Forelimb muscle (tissue), 1 donor: ENCODE measurements at regions not wholly inside any gene's neighbourhood (a gene's known extent, or its start where the extent isn't known, plus 50 kb on each side); places are given as distances from the start of the nearest gene placed in this dataset.

Source experiments
- DNase-seq: peaks from one replicate; pipeline ENCODE4 v3.0.0-alpha.2; 2013; ENCODE audit warnings: low read depth

DNA sequence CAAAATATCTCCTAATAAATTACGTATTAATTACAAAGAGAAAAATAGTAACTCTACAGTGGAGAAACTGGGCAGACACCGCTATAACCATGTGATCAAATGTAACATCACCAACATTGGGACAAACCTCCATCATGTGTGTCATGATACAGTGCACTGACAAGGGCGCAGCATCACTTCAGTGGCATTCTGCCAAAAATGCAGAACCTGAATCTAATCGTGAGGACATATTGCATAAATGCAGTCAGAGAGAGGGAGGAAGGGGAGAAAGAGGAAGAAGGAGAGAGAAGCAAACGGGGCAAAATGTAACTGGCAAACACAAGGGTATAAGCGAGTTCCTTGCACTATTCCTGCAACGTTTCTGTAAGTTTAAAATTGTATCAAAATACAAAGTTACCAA lies 74.2 kb upstream of the MARCHF10 start:
- DNase-seq: no peak

DNA sequence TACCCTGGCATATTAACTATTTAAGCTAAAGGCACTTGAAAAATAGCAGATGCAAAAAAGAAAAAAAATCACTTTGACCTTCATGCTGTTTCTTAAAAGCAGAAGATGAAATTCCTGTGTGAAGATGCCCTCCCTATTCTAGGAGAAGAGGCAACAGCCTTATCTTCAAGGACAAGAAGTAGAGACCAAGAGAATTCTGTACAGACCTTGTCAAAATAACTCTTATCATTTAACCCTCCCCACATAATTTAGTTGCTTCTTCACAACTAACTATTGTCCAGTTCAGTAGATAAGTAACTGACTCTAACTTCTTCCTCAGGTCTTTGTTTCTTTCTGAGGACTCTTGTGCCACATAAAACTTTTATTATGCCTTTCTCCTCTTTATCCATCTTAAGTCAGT lies 72.0 kb upstream of the MARCHF10 start:
- no peak for DNase-seq

DNA sequence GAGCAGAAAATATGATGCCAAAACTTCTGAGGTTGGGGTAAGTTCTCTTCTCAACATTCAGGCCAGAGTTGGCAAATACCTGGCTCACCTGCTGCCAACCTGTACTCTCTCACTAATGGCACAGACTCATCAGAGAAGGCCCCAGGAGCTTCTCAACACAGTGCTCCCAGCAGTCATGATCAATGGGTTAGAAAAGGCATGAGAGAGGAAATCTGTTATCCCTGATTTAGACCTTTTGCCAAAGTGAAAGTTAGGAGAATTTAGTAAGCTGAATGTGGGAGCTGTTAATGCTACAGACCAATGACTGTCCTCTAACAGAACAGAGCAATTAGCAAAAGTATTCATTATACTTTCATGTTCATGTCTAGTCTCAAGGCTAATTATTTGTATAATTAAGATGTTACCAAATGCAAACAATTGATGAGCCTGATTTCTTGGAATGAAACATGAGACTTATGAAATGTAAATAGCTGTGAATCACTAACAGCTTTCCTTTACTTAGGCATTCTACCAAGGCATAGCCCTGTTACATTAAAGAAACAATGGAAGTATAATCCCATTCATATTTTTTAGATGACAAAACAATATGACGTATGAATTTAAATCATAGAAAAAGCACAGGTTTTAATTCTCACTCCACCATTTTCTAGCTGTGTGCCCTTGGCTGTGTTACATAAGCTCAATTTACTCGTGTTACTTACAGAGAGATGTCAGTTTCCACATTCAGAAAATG lies 68.7 kb upstream of the MARCHF10 start:
- DNase-seq: no peak

DNA sequence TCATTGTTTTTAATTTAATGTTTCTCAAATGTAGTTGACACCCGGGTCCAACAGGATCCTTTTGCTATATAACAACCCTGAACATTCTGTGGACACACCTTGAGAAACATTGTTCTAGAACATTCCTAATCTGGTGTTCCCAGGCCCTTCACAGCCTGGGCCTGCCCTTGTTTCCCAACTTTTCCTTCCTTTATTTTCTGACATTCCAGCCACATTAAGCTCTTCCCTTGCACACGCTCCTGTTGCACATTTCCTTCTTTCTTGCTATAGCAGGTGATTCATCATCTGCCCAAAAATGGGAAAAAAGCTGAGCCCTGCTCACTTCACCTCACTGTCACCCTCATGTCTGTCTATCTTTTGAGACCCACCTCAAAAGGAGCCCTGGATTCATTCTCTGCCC lies 67.9 kb upstream of the MARCHF10 start:
- no peak for DNase-seq

DNA sequence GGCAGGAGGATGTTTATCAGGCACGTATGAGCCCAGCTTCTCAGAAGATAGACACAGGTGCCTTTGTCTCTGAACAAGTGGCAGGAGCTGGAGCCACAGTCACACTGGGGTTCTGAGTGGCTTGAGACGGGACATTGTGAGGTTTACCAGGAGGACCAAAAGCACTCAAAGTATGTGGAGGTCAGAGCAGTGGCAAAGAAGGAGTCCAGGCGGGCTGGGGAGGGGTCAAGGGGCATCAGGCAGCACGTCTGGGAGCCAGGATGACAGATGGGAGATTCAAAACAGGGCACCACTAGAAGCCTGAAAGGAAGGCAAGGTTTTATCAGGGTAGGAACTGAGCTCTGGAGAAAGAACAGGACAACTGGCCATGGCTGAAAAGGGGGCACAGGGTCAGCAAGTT lies 67.2 kb upstream of the MARCHF10 start:
- DNase-seq: no peak

DNA sequence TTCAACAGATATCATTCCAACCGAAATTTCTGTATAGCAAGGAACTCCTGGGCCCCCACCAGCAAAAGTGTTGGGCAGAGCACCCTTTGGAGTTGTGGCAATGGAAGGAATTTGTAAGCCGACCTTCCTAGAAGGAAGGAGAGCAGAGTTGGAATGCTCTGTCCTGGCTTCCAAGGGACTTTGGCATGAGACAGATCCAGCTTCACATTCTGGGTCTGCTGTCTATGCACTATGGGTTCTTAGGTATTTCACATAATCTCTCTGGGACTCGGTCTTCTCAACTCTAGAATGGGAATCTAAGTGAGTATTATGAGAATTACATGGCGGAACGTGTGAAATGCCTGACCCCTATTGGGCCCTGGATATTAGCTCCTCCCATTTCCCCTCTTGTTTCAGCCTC lies 63.2 kb upstream of the MARCHF10 start:
- DNase-seq: no peak

DNA sequence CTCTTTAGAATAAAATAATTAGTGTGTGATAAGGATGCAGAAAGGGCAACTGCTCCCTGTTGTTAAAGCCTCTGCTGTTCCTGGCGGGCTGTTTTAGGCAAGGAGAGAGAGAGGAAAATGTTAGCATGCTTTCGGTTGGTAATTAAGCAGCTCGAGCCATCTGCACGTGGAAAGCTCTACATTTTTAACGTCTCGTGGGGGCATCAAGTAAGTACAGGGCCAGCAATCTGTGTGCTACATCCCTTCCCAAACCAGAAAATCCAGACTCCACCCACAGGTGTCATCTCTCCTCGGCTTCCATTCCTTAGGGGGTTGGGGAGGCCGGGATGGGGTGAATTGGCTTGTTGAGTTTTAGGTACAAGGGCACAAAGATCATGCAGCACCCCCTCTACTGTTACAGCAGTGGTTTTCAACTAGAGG lies 62.4 kb upstream of the MARCHF10 start:
- no peak for DNase-seq

DNA sequence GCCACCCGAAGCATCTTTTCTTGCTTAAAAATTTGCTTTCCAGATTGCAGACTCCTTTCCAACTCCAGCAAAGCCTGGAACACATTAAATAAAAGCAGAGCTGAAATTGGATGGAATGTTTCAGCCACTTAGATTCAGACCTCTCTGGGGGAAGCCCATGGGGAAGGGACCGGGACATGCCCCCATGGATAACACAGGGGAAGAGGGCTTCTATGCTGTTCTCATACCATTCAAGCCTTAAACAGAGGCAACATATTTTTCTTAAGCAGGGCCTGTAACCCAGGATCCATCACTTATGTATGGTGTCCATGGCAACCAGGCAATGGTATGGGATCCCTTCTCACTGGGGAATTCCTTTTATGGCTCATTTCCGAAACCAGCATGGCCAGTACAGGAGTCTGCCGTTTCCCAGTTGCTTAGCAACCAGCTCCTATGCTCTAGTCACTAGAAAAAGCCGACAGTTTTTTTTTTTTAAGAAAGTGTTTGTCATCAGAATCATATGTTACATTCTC lies 62.0 kb upstream of the MARCHF10 start:
- no peak for DNase-seq

DNA sequence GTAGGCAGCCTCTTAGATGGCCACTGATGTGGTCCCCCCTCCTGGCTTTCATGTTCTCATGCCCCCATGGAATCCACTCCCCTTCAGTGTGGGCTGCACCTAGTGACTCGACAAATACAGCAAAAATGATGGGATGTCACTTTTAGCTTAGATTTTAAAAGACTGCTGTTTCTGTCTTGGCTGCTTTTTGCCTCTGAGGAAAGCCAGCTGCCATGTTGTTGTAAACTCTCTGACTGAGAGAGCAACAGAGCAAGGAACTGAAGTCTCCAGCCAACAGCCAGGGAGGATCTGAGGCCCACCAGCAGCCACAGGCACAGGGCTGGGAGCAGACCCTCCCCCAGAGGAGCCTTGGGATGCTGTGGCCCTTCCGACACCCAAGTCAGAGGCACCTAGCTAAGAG lies 60.6 kb upstream of the MARCHF10 start:
- no peak for DNase-seq

DNA sequence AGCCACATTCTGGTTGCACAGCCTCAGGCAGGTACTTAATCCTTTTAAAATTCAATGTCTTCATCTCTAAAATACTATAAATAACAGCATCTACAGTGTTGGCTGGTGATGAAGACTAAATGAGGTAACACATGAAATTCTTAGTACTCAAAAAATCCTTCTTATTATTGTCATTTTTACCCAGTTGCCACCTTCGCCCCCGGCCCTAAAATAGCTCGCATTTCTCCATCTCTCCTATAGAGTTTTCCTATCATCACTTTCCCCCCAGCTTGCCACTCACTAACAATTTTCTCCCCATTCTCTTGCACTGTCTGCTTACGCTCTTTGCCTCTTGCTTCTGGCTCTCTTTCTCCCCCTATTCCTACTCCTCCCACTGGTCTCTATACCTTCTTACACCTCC lies 59.9 kb upstream of the MARCHF10 start:
- DNase-seq: no peak

DNA sequence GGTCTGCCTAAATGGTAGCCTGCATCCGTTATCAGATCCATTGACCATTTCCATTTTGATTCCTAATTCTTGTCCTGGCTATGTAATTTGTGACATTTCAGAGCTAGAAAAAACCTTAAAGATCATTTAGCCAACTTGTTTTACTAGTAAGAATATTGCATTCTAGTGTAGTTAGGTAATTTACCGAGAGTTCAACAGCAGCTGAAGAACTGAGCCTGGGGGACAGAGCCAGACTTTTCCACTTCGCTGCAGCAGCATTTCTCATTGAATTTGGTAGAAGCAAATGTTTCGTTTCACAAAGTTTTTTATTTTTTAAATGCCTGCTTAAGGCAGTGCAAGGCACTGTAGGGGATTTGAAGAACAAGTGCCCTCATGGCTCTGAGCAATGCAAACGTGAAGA lies 59.2 kb upstream of the MARCHF10 start:
- DNase-seq: no peak

DNA sequence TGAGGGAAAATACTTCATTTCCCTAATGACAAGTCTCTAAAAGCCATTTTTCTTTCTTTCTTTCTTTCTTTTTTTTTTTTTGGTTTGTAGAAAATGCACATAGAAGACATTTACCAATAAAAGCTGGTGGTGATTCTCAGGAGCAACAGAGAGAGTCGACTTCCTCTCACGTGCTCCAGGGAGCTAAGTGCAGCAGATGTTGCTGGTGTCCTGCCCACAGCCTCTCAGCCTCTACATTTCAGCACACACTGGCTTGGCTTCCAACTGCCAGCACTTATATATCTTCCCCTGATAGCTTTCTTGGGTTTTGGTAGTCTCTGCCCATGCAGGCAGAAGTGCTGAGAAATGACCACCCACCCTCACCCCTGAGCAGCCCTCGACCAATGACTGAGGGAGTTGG lies 58.4 kb upstream of the MARCHF10 start:
- no peak for DNase-seq

DNA sequence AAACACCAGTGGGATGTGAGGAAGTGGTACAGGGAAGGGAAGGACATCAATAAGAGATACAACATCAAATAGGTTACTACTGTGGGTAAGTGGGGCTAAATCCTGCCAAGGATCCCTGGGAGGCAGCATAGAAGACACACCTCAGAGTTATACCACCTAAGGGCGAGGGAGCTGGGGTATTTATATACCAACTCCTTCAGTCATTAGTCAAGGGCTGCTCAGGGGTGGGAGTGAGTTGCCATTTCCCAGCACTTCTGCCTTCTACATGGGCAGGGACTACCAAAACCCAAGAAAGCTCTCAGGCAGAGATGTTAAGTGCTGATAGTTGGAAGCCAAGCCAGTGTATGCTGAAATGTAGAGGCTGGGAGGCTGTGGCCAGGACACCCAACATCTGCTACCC lies 57.5 kb upstream of the MARCHF10 start:
- no peak for DNase-seq

DNA sequence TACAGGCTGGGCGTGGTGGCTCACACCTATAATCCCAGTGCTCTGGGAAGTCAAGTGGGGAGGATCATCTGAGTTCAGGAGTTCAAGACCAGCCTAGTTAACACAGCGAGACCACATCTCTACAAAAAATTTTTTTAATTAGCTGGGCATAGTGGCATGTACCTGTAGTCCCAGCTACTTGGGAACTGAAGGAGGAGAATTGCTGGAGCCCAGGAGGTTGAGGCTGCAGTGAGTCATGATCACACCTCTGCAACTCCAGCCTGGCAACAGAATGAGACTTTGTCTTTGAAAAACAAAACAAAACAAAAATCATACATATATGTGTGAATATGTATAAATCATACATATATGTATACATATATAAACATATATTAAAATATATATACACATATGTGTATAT lies 54.1 kb upstream of the MARCHF10 start:
- no peak for DNase-seq

DNA sequence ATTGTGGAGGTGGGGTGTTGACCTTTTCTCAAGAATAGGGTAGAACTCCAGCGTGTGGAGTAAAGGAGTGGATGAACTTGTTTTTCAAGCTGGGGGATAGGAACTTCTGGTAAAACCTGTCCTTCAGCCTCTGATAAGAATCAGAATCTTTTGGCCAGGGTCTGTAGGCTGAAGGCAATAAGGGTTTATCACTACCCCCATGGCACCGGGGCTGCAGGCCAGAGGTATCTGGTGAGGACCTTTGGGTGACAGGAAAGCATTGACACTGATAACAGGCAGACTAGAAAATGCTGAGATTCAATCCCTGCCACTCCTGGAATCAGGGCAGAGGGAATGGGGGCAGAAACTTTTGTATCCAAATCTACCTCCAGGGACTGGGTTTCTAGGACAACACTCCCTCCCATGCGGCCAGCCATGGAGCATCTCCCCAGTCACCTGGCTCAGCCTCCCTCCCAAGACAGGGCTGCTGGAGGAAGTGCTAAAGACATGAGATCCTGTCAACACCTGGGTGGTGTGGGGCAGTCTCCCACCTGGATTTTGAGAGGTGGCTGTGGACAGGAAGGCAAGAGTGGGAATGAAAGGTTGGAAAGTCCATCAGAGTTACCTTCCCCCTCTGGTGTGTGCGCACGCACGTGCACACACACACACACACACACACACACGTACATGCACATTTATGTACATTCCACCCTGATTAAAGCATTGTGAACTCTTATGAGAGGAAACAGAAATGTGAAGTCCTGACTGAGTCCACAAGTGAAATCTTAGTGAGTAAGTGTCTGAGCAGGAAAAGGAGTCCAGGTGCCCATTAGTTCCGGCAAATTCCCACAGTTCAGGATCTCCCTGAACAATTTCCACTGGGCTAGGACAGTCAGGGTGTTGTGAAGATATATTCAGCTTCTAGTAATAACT lies 53.1 kb upstream of the MARCHF10 start:
- DNase-seq: no peak

DNA sequence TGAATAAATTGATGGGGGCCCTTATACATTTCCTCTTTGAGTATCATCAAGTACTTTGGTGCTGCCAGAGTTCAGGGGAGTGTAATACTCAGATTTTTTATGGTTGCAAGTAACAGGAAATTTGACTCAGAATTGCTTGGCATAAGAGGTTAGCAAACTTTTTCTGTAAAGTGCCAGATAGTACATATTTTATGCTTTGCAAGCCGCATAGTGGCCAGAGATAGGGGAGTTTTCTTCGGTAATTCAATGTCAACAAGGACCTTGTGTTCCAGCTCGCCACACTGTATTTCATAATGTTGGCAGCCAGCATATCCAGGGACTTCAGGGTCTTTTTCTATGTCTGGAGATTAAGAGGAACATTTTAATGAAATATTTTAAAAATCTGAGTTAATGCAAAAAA lies 51.0 kb upstream of the MARCHF10 start:
- DNase-seq: no peak
